ENCODE measurements at regions not wholly inside any gene's neighbourhood (a gene's known extent, or its start where the extent isn't known, plus 50 kb on each side); places are given as distances from the start of the nearest gene placed in this dataset.

DNA sequence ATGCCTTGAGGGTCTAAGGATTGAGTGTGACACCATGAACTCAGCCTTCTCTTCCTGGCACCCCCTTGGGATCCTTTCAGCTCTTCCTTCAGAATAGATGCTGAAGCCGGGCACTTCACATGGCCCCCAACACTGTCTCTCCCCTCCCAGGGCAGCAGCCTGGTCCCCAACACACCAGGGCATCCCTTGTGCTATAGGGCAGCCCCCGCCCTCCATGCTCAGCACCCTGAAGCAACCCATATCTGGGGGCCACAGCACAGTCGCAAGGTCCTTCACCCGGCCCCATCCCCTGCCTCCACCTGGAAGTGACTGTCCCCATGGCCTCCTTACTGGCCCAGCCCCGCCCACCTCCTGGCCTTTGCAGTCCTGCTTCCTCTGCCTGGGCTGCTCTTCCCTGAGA is 143.1 kb downstream of the C16orf95 start:
- ChIA-PET CTCF (no interaction called here), POLR2A (no interaction called here)
- Mint-ChIP-seq H3K9me3 (no peaks in the 10 kb centered on the region), H3K4me3 (no peak overlapping the region), H3K27me3 (no peaks in the 10 kb centered on the region), H3K4me1 (ENCODE audit: low read depth) (no peaks in the 10 kb centered on the region), H3K36me3 (no peaks in the 10 kb centered on the region), H3K27ac (no peak overlapping the region)
- no peak for DNase-seq
- intact Hi-C loops (cut with micrococcal nuclease) = no loop called here

DNA sequence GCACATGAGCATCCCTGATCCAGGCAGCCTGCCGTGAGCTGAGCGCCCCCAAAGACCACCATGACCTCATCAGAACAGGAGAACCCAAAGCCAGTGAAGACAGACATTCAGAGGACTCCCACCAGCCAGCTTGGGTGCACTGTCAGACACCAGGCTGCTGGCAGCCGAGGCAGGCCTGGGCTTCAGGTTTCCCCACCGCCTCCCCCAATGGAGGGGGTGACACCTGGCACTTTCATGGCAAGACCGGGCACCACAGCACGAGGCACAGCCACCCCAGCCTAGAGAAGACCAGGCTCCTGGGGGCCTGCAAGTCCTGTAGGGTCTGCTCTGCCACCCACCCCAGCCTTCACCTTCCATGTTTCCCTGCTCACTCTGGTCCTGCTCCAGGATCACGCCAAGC is 140.5 kb downstream of the C16orf95 start:
- no peaks in the 10 kb centered on the region for H3K9me3 Mint-ChIP-seq
- peaks cover 9% of the 10 kb centered on the region for H3K27me3 Mint-ChIP-seq

GRCh38 chr16:87177673-87178072 is 139.5 kb downstream of the C16orf95 start:
- Mint-ChIP-seq H3K27ac (no peak overlapping the region), H3K4me1 (ENCODE audit: low read depth) (no peaks in the 10 kb centered on the region), H3K9me3 (no peaks in the 10 kb centered on the region), H3K27me3 (peaks cover 9% of the 10 kb centered on the region), H3K4me3 (no peak overlapping the region), H3K36me3 (no peaks in the 10 kb centered on the region)
- ChIA-PET CTCF (no interaction called here), POLR2A (no interaction called here)
- intact Hi-C loops (cut with micrococcal nuclease) = no loop called here
- DNase-seq = no peak

More for the DNA sequence above, 140.5 kb downstream of the C16orf95 start:
- CTCF ChIA-PET = no interaction called here
- intact Hi-C loops (cut with micrococcal nuclease) = no loop called here
- Mint-ChIP-seq H3K4me3 (no peak overlapping the region), H3K27ac (no peak overlapping the region), H3K36me3 (no peaks in the 10 kb centered on the region), H3K4me1 (ENCODE audit: low read depth) (no peaks in the 10 kb centered on the region)
- no peak for DNase-seq
- POLR2A ChIA-PET = no interaction called here

DNA sequence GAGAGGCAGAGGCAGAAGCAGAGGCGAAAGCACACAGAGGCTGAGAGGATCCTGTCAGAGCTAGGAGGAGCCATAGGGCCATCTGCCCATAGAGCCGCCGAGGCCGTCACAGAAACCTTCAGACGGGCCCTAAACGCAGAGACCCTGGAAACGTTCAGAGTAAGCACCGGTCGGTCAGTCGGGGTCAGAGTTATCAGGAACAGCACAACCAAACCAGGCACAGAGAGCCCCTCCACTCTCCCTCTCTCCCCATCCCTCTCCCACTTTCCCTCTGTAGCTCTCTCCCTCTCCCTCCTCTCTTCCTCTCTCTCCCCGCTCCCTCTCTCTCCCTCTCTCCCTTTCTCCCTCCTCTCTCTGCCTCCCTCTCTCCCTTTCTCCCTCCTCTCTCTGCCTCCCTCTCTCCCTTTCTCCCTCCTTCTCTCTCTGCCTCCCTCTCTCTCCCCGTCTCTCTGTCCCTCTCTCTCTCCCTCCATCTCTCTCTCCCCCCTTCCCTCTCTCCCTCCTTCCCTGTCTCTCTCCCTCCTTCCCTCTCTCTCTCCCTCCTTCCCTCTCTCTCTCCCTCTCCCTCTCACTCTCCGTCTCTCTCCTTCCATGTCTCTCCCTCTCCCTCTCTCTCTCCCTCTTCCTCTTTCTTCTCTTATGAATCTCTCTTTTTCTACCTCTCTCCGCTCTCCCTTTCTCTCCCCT is 138.9 kb downstream of the C16orf95 start:
- H3K36me3 Mint-ChIP-seq = no peaks in the 10 kb centered on the region
- intact Hi-C loops (cut with micrococcal nuclease) = no loop called here
- no peak overlapping the region for H3K27ac Mint-ChIP-seq
- ChIA-PET CTCF (no interaction called here), POLR2A (no interaction called here)
- H3K4me1 Mint-ChIP-seq (ENCODE audit: low read depth) = no peaks in the 10 kb centered on the region
- no peak for DNase-seq
- no peak overlapping the region for H3K4me3 Mint-ChIP-seq
- H3K9me3 Mint-ChIP-seq = no peaks in the 10 kb centered on the region
- H3K27me3 Mint-ChIP-seq = peaks cover 9% of the 10 kb centered on the region

GRCh38 chr16:87178977-87179376 is 138.2 kb downstream of the C16orf95 start:
- H3K4me3 Mint-ChIP-seq = no peak overlapping the region
- no peaks in the 10 kb centered on the region for H3K4me1 Mint-ChIP-seq (ENCODE audit: low read depth)
- DNase-seq = no peak
- ChIA-PET CTCF (no interaction called here), POLR2A (no interaction called here)
- no peaks in the 10 kb centered on the region for H3K36me3 Mint-ChIP-seq
- H3K27me3 Mint-ChIP-seq = peaks cover 9% of the 10 kb centered on the region
- H3K27ac Mint-ChIP-seq = no peak overlapping the region
- intact Hi-C loops (cut with micrococcal nuclease) = no loop called here
- no peaks in the 10 kb centered on the region for H3K9me3 Mint-ChIP-seq

DNA sequence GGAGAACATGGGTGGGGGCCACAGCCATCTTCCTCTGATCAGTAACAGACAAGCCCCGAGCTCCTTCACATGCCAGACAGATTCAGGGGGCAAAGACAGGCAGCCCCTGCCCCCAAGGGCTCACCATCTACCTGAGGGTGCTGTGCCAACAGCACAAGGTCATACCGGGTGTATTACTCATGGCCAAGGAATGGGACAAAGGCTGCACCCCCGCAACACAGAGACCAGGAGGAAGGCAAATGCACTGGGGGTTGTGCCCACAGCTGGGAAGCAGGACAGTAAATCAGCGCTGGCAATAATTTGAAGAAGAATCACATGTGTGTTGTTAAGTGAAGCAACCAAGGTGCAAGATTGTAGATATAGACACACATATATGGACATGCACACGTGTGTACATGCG is 137.1 kb downstream of the C16orf95 start:
- Mint-ChIP-seq H3K27me3 (peaks cover 9% of the 10 kb centered on the region), H3K36me3 (no peaks in the 10 kb centered on the region), H3K9me3 (no peaks in the 10 kb centered on the region), H3K4me1 (ENCODE audit: low read depth) (no peaks in the 10 kb centered on the region), H3K4me3 (no peak overlapping the region), H3K27ac (no peak overlapping the region)
- intact Hi-C loops (cut with micrococcal nuclease) = no loop called here
- no peak for DNase-seq
- POLR2A ChIA-PET = no interaction called here
- CTCF ChIA-PET = no interaction called here

DNA sequence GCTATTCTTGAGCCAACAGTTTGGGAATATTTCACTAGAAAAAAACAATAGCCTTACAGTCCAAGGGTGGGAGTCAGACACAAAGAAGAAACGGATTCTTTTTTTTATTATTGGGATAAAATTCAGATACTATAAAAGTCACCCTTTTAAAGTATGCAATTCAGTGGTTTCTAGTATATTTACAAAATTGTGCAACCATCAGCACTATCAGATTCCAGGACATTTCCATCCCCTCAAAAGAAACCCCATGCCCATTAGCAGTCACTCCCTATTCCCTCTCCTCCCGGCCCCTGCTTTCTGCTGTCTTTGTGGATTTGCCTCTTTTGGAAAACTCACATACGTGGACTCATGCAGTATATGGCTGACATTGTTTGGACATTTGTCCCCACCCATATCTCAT is 134.4 kb downstream of the C16orf95 start:
- no peak for DNase-seq
- Mint-ChIP-seq H3K4me1 (ENCODE audit: low read depth) (no peaks in the 10 kb centered on the region), H3K27ac (no peak overlapping the region), H3K9me3 (peaks cover 10% of the 10 kb centered on the region), H3K4me3 (no peak overlapping the region), H3K36me3 (no peaks in the 10 kb centered on the region), H3K27me3 (peaks cover 9% of the 10 kb centered on the region)
- intact Hi-C loops (cut with micrococcal nuclease) = no loop called here
- CTCF ChIA-PET = no interaction called here
- POLR2A ChIA-PET = no interaction called here

GRCh38 chr16:87183647-87184046 is 133.5 kb downstream of the C16orf95 start:
- Mint-ChIP-seq H3K27me3 (peaks cover 9% of the 10 kb centered on the region), H3K9me3 (peaks cover 15% of the 10 kb centered on the region), H3K4me3 (no peak overlapping the region), H3K27ac (no peak overlapping the region), H3K4me1 (ENCODE audit: low read depth) (no peaks in the 10 kb centered on the region), H3K36me3 (no peaks in the 10 kb centered on the region)
- intact Hi-C loops (cut with micrococcal nuclease) = no loop called here
- DNase-seq = no peak
- CTCF ChIA-PET = no interaction called here
- POLR2A ChIA-PET = no interaction called here

DNA sequence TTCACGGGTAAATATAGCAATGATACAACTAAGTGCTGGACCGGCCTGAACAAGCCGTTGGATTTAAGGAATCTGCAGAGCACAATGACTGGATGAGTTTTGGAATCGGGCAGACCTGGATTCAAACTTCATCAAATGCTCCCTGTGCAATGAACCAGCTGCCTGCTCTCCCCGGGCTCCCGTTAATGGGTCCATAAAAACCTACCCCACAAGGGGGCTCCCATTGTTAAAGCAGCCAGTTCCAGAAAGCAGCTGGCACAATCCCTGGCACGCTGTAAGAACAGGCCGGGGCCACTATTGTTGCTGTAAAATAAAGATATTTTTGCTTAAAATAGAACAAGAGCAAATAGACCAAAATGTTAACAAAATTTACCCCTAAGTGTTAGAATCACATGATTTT is 131.9 kb downstream of the C16orf95 start:
- intact Hi-C loops (cut with micrococcal nuclease) = no loop called here
- no peak overlapping the region for H3K27ac Mint-ChIP-seq
- CTCF ChIA-PET = interaction anchor here (0.7 kb wide), 1 partner anchor 451 kb away, joined by 3 read pairs; no protein-coding TSS in a partner anchor
- no peak for DNase-seq
- peaks cover 4% of the 10 kb centered on the region for H3K27me3 Mint-ChIP-seq
- POLR2A ChIA-PET = no interaction called here
- no peaks in the 10 kb centered on the region for H3K36me3 Mint-ChIP-seq
- H3K4me3 Mint-ChIP-seq = no peak overlapping the region
- peaks cover 22% of the 10 kb centered on the region for H3K9me3 Mint-ChIP-seq
- H3K4me1 Mint-ChIP-seq (ENCODE audit: low read depth) = no peaks in the 10 kb centered on the region

GRCh38 chr16:87185983-87186382 is 131.2 kb downstream of the C16orf95 start:
- Mint-ChIP-seq H3K27ac (no peak overlapping the region), H3K36me3 (no peaks in the 10 kb centered on the region), H3K4me1 (ENCODE audit: low read depth) (no peaks in the 10 kb centered on the region), H3K9me3 (peaks cover 25% of the 10 kb centered on the region), H3K27me3 (no peaks in the 10 kb centered on the region), H3K4me3 (no peak overlapping the region)
- ChIA-PET POLR2A (no interaction called here), CTCF (no interaction called here)
- no peak for DNase-seq
- intact Hi-C loops (cut with micrococcal nuclease) = no loop called here

DNA sequence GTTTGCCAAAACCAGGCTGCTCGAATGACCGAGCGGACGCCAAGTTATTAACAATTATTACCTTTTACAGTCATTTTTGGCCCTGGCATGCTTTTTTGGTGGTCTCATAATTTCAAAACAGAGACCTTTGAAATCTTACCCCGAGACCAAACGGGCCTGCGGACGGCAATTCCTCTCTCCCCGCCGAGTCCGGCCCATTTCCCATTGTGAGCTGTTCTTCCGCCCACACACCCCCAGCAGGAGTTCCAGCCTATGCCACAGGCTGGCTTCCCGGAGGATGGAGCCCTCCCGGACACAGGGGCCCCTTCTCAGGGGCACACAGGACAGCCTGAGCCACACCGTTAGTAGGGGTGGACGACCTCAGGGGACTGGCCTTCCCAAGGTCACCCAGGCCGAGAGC is 130.7 kb downstream of the C16orf95 start:
- Mint-ChIP-seq H3K4me1 (ENCODE audit: low read depth) (no peaks in the 10 kb centered on the region), H3K27ac (no peak overlapping the region), H3K4me3 (no peak overlapping the region), H3K27me3 (no peaks in the 10 kb centered on the region), H3K9me3 (peaks cover 25% of the 10 kb centered on the region), H3K36me3 (no peaks in the 10 kb centered on the region)
- intact Hi-C loops (cut with micrococcal nuclease) = no loop called here
- CTCF ChIA-PET = no interaction called here
- DNase-seq = no peak
- POLR2A ChIA-PET = no interaction called here

GRCh38 chr16:87186876-87187533 is 130.2 kb downstream of the C16orf95 start:
- H3K4me3 Mint-ChIP-seq = no peak overlapping the region
- H3K4me1 Mint-ChIP-seq (ENCODE audit: low read depth) = no peaks in the 10 kb centered on the region
- CTCF ChIA-PET = no interaction called here
- no peak for DNase-seq
- H3K36me3 Mint-ChIP-seq = no peaks in the 10 kb centered on the region
- no peaks in the 10 kb centered on the region for H3K27me3 Mint-ChIP-seq
- peaks cover 25% of the 10 kb centered on the region for H3K9me3 Mint-ChIP-seq
- H3K27ac Mint-ChIP-seq = no peak overlapping the region
- intact Hi-C loops (cut with micrococcal nuclease) = no loop called here
- POLR2A ChIA-PET = no interaction called here

DNA sequence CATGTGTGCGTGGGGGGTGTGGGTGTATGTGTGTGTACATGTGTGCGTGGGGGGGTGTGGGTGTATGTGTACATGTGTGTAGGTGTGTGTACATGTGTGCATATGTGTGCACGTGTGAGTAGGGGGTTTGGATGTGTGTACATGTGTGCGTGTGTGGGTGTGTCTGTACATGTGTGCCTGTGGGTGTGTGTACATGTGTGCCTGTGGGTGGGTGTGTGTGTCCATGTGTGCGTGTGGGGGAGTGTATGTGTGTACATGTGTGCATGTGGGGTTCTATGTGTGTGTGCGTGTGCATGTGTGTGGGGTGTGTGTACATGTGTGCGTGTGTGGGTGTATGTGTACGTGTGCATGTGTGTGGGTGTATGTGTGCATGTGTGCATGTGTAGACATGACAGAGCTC is 129.1 kb downstream of the C16orf95 start:
- intact Hi-C loops (cut with micrococcal nuclease) = no loop called here
- no peak for DNase-seq
- ChIA-PET CTCF (no interaction called here), POLR2A (no interaction called here)
- Mint-ChIP-seq H3K4me1 (ENCODE audit: low read depth) (no peaks in the 10 kb centered on the region), H3K27ac (no peak overlapping the region), H3K27me3 (no peaks in the 10 kb centered on the region), H3K36me3 (no peaks in the 10 kb centered on the region), H3K4me3 (no peak overlapping the region), H3K9me3 (peaks cover 25% of the 10 kb centered on the region)
